Sigmoid colon (tissue), 4 donors: ENCODE measurements at regions not wholly inside any gene's neighbourhood (a gene's known extent, or its start where the extent isn't known, plus 50 kb on each side); places are given as distances from the start of the nearest gene placed in this dataset.

Source experiments
- EP300 ChIP-seq, 4 donors: sonication (generic); formaldehyde crosslinking; IDR thresholded peaks; one replicate each; pipeline ENCODE4 v1.6.1; 2017; ENCODE audit warnings: antibody characterized with exemption in 4 of 4
- TF ChIP-seq, protein P1 (sequence below), 4 experiments: fragments of 450-650 bp in 3 of 4; fragments of 200-600 bp in 1 of 4; IDR thresholded peaks; one replicate each; pipeline ENCODE4 v1.5.1; 2016 to 2019; ENCODE audit warnings: antibody characterized with exemption in 4 of 4, mild to moderate bottlenecking in 3 of 4, moderate library complexity in 2 of 4

DNA sequence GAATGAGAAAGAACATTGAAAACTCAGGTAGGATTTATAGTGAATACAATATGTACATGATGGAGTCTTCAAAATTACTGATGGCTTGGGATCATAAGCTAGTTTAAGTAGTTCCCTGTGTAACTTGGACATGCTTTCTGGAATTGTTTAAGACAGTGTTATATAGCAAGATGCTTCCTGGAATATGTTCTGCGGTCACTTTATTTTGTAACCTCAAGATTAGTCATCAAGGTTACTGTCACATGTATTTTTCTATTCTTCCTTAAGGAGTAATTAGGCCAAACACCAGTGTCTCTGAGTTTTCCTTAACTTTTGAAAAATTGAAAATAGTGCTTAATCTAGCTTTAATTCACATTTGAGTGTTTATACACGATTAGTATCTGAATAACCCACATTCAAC, 760.3 kb upstream of the ARRDC4 start:
- TF ChIP-seq EP300 (IDR thresholded peaks at IDR 0.05): no peak
- TF ChIP-seq, protein P1, sequence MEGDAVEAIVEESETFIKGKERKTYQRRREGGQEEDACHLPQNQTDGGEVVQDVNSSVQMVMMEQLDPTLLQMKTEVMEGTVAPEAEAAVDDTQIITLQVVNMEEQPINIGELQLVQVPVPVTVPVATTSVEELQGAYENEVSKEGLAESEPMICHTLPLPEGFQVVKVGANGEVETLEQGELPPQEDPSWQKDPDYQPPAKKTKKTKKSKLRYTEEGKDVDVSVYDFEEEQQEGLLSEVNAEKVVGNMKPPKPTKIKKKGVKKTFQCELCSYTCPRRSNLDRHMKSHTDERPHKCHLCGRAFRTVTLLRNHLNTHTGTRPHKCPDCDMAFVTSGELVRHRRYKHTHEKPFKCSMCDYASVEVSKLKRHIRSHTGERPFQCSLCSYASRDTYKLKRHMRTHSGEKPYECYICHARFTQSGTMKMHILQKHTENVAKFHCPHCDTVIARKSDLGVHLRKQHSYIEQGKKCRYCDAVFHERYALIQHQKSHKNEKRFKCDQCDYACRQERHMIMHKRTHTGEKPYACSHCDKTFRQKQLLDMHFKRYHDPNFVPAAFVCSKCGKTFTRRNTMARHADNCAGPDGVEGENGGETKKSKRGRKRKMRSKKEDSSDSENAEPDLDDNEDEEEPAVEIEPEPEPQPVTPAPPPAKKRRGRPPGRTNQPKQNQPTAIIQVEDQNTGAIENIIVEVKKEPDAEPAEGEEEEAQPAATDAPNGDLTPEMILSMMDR (IDR thresholded peaks at IDR 0.05): no peak
